Embryonic facial prominence (tissue), 1 donor: ENCODE measurements at regions not wholly inside any gene's neighbourhood (a gene's known extent, or its start where the extent isn't known, plus 50 kb on each side); places are given as distances from the start of the nearest gene placed in this dataset.
"Not testable (repeated sequence)": the region's sequence is repeated elsewhere in the genome, so short reads cannot be mapped to it uniquely, and the experiment has no call there.

Source experiments
- DNase-seq: peaks from one replicate; pipeline ENCODE4 v3.0.0-alpha.2; 2016; ENCODE audit errors: extremely low spot score

GRCh38 chr22:27310966-27311697, 490.4 kb downstream of the MN1 start:
- no peak for DNase-seq

GRCh38 chr22:27311698-27312550, 489.6 kb downstream of the MN1 start:
- DNase-seq: no peak

DNA sequence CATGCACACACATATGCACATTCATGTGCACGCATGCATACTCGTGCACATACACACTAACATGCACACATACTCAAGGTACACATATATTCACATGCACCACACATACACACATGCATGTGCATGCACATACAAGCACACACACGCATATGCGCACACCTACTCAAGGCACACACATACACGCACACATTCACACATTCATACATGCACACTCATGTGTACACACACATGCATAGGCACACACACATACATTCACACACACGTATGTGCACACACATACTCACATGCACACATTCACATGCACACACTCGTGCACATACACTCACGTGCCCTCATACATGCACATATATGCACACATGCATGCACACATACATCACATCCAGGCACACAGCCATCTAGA, 489.0 kb downstream of the MN1 start:
- no peak for DNase-seq

DNA sequence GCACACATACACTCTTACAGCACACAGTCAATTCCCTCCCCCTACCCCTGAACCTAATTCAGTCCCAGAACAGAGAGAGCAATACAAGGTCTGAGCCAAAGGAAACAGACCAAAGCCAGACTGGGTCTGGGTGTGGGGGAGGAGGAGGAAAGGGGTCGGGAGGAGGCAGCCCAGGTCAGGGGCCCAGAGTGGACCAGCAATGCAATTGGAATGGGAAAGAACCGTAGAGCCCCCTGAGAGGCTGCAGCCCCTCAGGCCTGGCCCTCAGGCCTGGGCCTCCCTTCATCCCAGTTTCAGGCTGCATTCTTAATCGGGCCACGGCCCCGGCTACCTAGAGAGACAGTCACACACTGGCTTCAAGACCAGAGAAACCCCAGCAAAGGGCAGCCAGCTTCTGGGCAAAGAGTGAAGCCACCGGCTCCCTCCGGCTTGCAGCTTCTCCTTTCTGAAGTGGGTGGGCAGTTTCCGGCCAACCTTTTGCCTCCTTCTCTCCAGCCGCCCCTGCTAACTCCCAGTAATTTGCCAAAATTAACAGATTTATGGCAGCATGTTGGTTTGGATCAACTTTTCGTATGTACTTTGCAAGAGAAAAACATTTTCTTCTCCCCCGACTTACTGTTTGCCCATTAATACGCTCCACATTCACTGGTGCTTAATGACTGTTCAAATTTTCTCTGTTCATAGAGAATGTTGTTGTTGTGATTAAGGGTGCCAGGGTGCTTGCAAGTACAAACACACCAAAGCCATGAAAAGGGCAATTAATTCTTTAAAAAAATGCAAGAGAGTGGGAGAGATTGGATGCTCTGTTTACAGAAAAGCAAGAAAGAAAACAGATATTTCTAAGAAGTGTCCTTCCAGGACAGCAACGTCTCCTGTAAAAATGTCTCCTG, 488.3 kb downstream of the MN1 start:
- DNase-seq: no peak

GRCh38 chr22:27314276-27314807, 487.2 kb downstream of the MN1 start:
- DNase-seq: no peak

- no peak for DNase-seq
These were observed 485.7 kb downstream of the MN1 start for GRCh38 chr22:27315833-27316232.

GRCh38 chr22:27317096-27317495, 484.5 kb downstream of the MN1 start:
- no peak for DNase-seq

DNA sequence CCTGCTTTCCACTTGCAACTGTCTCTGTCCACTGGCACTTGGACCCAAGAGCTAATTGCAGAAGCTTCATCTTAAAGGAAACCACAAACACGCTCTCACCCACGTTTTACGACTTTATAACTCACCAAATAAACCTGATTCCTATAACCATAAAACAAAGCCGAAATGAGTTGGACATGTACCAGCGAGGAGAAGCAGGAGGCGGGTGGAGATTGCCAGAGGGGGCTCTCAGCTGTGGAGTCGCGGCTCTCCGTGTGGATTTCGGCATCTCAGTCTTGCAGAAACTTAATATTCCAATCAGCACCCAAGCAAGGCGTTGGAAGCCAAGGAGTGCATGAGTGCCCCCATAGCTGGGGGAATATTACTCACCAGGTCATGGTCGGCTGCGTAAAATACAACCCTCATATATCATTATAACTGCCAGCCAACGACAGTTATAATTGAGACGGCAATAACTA, 483.6 kb downstream of the MN1 start:
- DNase-seq: no peak

- DNase-seq: no peak
These were observed 483.0 kb downstream of the MN1 start for GRCh38 chr22:27318516-27318915.

DNA sequence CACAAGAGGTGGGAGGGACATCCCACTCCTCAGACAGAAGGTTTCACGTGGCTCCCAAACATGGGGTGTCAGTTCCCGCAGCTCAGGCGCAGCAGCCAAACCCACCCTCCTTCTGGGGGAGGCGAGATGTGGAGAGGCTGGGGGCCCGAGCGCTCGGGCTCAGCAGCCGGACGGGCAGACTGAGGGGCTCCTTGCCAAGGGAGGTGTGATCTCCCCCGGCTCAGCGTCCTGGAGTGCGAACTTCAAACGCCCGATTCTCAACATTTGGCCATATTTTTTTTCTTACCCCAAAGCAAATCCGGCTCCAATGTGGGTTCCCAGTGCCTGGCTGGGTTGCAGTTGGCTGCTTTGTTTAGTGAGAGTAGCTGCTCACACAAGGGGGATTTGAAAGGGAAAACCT, 477.9 kb downstream of the MN1 start:
- DNase-seq: no peak

DNA sequence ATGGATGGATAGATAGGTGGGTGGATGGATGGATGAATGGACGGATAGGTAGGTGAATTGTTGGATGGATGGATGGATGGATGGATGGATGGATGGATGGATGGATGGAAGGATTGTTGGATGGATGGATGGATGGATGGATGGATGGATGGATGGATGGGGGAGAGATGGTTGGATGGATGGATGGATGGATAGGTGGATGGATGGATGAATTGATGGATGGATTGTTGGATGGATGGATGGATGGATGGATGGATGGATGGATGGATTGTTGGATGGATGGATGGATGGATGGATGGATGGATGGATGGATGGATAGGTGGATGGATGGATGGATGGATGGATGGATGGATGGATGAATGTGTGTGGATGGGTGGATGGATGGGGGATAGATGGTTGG, 476.6 kb downstream of the MN1 start:
- DNase-seq: not testable (repeated sequence)

DNA sequence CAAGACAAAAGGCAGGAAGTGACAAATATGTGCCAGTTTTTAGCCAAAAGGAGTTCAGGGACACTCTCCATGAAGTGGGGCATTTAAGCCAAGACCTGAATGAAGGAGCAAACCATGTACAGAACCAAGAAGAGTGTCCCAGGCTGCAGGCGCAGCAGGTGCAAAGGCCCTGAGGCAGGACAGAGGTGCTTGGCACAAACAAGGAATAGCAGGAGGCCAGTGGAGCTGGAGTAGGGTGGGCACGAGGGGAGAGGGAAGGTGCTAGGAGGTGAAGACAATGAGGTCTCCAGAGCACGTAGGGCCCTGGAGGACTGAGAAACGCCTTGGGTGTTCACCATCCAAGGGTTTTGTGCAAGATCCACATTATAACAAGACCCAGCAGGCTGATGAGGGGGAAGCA, 474.1 kb downstream of the MN1 start:
- no peak for DNase-seq

DNA sequence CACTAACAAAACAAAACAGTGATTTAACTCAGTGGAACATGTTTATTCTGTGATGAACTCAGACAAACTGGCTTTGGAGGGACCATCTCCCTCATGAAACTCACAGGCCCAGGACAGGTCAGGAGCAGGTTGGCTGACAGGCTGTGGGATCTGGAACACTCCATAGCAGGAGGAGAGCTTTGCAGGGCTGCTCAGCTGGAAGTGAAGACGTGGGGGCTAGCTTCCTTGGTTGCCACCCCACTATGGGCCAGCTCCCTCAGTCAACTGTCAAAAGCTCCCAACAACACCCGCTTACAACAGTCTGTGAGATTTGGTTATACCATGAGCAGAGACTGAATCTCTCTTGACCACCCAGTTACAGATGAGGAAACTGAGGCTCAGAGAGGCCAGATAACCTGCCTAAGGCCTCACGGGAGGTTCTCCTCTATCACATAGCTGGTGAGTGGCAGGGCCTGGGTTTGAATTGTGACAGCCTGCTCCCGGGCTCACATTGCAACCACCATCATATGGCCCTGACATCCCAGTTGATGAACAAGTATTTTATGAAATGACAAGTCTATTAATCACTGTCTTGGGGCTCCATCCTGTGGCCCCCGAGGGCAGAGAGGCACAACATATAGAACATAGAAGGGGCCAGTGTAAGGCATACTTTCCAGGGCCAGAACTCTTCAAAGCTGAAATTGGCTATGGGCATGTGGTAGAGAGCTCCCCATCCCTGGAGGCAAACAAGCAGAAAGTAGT, 473.4 kb downstream of the MN1 start:
- no peak for DNase-seq

DNA sequence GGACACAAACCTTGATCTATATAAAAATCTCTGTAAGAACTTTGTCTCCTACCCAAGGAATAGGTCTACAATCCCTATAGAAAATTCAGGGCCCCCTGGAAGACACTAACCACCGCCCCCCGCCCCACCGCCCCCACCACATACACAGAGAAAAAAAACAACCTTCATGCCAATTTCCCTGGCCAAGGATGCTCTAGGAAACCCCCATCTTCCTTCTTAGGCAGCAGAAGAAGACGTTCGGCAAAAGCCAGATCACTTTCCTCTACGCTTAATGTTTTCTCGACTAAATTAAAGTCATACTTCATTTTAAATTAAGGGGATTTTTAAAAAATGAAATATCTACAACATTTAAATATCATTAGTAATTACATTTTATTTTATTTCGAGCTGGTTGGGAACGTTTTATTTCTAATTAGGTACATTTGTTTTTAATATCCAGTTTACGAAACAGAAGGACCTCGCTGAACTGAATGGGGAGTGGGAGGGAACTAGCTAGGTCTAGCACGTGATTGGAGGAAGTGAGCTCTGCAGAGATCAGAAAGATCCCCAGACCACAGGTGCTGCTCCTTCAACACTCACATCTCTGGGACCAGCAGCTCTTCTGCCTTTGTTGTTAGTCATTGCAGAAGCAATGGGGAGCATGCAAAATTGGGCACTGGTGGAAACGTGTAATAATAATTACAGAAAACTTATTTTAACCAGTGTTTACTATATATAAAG, 472.3 kb downstream of the MN1 start:
- no peak for DNase-seq

- no peak for DNase-seq
These were observed 471.4 kb downstream of the MN1 start for GRCh38 chr22:27329966-27330645.

DNA sequence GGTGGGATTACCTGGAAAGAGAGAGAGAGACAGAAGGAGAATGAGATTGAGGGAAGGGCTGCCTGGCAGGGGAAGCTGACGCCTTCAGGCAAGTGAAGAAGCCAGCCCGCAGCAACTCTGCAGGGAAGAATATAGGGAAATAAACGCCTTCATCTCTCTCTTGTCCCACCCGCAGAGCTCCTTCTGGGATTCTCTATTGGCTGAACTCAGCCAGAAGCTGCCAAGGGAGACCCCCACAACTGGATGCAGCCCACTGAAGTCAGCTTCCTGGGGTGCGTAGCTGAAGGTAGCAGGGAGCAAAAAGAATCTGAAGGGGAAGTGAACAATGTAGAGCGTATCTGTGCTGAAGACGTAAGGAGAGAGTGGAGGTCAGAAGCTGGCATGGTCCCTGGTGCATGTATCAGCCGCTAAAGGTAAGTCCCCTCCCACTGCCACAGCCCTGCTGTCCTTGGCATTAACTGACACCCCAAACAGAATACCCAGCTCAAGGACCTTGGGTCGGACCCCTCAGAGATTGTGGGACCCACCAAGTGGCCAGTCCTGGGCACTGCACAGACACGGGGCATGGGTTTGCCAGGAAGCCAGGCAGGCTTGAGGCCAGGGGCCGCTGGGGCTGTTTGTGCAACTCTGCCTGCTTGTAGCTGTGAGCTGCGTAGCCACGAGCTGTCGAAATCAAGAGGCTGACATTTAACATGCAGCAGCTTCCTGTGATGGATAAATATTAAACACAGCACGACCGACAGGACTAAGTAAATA, 469.9 kb downstream of the MN1 start:
- DNase-seq: no peak

GRCh38 chr22:27335102-27335660, 466.4 kb downstream of the MN1 start:
- DNase-seq: no peak

DNA sequence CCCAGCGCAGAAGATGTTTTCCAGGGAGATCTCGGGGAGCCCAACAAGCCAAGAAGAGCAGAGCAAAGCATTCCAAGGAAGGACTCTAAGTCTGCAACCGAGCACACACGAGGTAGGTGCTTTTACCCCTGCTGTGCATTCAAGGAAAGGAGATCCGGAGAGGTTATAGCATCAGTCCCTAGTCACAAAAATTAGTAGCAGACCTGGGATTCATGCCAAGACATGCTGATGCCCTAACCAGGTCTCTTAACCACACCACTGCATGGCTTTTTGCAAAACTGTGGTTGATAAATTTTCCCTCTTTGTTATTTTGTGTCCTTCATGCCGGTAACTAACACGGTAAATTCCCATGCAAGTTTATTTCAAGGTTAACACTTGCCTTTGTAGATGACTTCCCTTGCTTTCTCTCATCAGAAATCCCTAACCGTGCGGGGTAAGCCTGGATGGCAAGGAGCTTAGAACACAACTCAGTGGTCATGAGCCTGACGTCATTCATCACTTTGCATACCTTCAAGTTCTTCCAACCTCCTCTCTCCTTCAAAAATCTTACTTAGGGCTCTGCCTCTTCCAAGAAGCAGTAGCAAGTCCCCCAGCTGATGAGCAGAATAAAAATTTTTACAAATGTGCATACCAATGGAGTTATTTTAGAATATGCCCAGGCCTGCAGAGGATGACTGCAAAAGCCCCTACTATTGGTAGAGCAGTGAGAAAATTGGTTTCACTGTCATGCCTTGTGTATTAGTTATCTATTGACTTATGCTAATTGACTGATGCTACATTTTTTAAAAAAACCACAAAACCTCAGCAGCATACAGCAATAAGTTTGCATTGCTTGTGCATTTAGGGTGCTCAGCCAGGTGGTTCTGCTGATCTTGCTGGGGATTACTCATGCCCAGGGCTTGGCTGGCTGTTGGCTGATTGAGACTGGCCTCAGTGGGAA, 465.1 kb downstream of the MN1 start:
- no peak for DNase-seq
